Hematopoietic multipotent progenitor cell (in vitro differentiated cells): ENCODE measurements at regions not wholly inside any gene's neighbourhood (a gene's known extent, or its start where the extent isn't known, plus 50 kb on each side); places are given as distances from the start of the nearest gene placed in this dataset.
"Not testable (repeated sequence)": the region's sequence is repeated elsewhere in the genome, so short reads cannot be mapped to it uniquely, and the experiment has no call there.

Experiments
- DNase-seq, 3 donors: peaks; one replicate each; pipeline ENCODE4 v3.0.0-alpha.2; 2011 to 2015; ENCODE audit warnings: low read depth in 2 of 3, low spot score in 2 of 3

GRCh38 chr21:38039841-38040240 is 123.6 kb upstream of the KCNJ6 start:
- DNase-seq = no peak

DNA sequence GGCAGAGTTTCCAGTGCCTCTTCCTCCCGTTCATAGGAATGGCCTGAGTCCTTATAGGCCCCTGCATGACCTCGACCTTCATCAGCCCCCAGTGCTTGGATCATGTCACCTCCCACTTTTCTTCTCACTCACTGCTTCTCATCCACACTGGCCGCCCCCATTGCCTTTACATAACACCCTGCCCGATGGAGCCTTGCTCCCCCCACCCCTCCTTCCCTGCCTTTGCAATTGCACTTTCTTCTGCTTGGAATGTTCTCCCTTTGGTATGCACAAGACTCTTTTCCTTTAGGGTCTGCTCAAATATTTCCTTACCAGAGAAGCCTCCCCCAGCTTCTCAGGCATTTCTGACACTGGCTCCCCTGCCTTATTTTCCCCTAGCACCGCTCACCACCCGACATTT is 125.2 kb upstream of the KCNJ6 start:
- DNase-seq = no peak

GRCh38 chr21:38042246-38042645 is 126.0 kb upstream of the KCNJ6 start:
- no peak for DNase-seq

GRCh38 chr21:38048167-38048566 is 131.9 kb upstream of the KCNJ6 start:
- no peak for DNase-seq

DNA sequence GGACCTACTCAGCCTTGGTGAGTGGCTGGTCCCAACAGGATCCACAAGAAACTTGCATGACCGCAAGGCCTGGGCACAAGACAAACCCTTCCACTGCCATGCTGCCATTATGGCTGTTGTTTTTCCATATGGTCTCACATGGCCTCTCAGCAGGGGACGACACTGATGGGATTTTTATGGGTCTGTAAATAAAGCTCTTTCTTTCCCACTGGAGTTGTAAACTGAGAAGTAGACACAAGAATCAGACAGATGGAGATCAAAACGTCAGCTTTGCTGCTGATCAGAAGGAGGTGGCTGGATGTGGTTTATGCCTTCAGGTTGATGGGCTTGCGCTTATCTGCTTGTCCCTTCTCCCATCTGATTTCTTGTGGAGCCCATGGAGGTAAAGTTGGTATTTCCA is 138.1 kb upstream of the KCNJ6 start:
- DNase-seq = no peak

GRCh38 chr21:38056481-38056880 is 140.2 kb upstream of the KCNJ6 start:
- DNase-seq = no peak

- no peak for DNase-seq
These were observed 141.4 kb upstream of the KCNJ6 start for GRCh38 chr21:38057626-38058025.

GRCh38 chr21:38060533-38060932 is 144.3 kb upstream of the KCNJ6 start:
- no peak for DNase-seq

GRCh38 chr21:38067086-38067739 is 151.0 kb upstream of the KCNJ6 start:
- DNase-seq = no peak

- no peak for DNase-seq
These were observed 156.2 kb upstream of the KCNJ6 start for GRCh38 chr21:38072489-38072888.

DNA sequence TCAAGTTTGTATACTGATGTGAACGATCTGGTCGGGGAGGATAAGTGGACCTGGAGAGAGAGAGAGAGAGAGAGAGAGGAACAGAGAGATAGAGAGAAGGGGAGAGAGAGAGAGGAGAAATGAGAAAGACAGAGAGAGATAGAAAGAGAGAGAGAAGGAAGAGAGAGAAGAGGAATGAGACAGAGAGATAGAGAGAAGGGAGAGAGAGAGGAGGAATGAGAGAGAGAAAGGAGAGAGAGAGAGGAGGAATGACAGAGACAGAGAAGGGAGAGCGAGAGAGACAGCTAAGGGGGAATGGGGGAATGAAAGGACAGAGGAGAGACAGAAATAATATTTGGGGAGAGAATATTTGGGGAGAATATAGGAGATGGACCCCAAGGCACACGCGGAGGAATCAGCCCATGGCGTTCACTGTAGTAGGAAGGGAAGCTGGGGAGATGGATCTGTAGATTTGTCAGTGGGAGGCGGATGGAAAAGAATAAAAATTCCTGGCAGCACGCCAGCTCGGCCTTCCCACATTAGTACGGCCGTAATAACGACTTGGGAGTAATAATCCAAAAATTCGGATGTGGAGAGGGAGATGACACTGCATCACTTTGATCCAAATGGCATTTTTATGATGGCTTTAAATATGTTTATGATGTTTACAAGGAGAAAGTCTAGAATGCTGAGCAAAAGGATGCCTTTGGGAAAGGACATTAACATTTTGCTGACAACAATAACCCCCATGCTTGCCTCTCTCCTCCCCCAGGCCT is 159.8 kb upstream of the KCNJ6 start:
- no peak for DNase-seq

DNA sequence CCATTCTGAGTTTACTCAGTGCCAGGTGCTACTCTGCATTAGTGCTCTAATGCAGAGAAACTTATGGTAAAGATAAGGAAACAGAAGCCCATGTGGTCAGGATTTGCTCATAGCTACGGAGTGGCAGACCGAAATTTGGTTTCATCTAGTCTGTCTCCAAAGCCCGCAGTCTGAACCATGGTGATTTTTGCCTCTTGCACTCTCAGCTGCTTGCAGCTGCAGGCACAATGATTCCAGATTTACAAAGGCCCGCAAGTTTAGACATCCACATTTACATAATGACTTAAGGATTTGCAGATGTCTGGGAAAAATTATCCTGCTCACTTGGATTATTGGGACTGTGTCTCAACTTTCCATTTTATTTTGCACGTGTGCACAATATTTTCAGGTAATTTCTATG is 161.3 kb upstream of the KCNJ6 start:
- no peak for DNase-seq

- DNase-seq = no peak
These were observed 164.6 kb upstream of the KCNJ6 start for GRCh38 chr21:38080888-38081287.

DNA sequence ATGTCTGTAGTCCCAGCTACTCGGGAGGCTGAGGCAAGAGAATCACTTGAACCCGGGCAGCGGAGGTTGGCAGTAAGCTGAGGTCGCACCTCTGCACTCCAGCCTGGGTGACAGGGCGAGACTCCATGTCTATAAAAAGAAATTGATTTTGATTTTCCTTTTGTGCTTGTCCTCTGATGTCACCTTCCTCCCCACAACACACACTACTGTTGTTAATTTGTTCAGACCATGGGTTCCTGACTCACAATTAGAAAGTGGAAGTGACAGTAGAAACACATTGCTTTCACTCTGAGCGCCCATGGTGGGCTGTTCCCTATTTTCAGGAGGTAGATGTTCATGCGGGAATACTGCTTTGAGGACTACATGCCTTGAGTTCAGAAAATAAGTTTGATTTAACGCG is 165.5 kb upstream of the KCNJ6 start:
- DNase-seq = no peak

GRCh38 chr21:38082936-38083485 is 166.8 kb upstream of the KCNJ6 start:
- no peak for DNase-seq

GRCh38 chr21:38083535-38083934 is 167.3 kb upstream of the KCNJ6 start:
- DNase-seq = no peak

DNA sequence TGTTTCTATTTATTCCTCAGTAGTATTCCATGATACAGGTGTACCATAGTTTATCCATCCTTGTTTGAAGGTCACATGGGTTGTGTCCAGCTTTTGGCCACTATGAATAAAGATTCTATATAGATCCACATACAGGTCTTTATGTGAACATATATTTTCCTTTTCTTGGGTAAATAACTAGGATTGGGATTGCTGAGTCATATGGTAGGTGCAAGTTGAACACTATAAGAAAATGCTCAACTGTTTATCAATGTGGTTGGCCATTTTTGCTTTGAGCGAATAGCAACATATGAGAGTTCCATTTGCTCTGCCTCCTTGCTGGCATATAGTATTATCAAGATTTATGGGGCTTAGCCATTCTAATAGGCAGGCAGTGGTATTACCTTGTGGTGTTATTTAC is 170.2 kb upstream of the KCNJ15 start:
- DNase-seq = no peak

- no peak for DNase-seq
These were observed 167.7 kb upstream of the KCNJ15 start for GRCh38 chr21:38088916-38089762.

GRCh38 chr21:38089763-38090046 is 167.1 kb upstream of the KCNJ15 start:
- DNase-seq = no peak

GRCh38 chr21:38091061-38091460 is 165.7 kb upstream of the KCNJ15 start:
- not testable (repeated sequence) for DNase-seq

DNA sequence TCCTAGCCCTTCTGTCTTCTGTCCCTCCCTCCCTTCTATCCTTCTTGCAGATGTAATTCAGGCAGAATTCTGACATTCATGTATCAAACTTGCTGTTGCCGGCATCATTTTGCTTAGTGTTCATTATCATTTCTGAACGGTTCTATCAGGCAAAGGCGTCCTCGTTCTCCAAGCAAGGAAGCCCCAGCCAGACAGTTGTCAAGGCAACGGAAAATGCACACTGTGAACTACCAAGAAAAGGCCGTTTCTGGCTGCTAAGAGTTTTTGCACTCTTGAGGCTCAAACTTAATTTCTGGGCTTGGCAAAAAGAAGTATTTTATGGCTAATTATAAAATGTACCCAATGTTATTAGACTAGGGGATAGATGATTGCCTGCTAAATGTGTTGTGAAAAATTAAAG is 164.7 kb upstream of the KCNJ15 start:
- no peak for DNase-seq

- DNase-seq = no peak
These were observed 161.6 kb upstream of the KCNJ15 start for GRCh38 chr21:38095220-38095619.
